Keratinocyte (primary cell): ENCODE measurements at regions not wholly inside any gene's neighbourhood (a gene's known extent, or its start where the extent isn't known, plus 50 kb on each side); places are given as distances from the start of the nearest gene placed in this dataset.

ENCODE experiments used
- DNase-seq: peaks from one replicate; pipeline ENCODE4 v3.0.0-alpha.2; 2011; ENCODE audit warnings: low read depth, missing footprints, low spot score
- FAIRE-seq: peaks from 2 replicates; lab custom pipeline; 2011; peaks lifted over from hg19 to GRCh38; lab: Jason Lieb, UNC
- H2AFZ ChIP-seq: 2 replicates; pipeline ENCODE4 v1.6.0; 2012; ENCODE audit warnings: low read length, control low read depth, inconsistent platforms; ENCODE audit not compliant: control insufficient read depth
- H3K27ac ChIP-seq: 2 replicates; pipeline ENCODE4 v1.5.1; 2011; ENCODE audit warnings: low read length; ENCODE audit not compliant: control insufficient read depth, insufficient read depth
- H3K27me3 ChIP-seq: 3 replicates; pipeline ENCODE4 v1.6.0; 2011; ENCODE audit warnings: low read length; ENCODE audit not compliant: control insufficient read depth, insufficient read depth; ENCODE audit errors: extremely low read depth
- H3K36me3 ChIP-seq, 2 experiments: 2 replicates in 1 of 2; 3 replicates in 1 of 2; pipeline ENCODE4 v1.5.1; 2011; ENCODE audit warnings: low read length in 2 of 2, mild to moderate bottlenecking in 1 of 2; ENCODE audit not compliant: control insufficient read depth in 2 of 2, insufficient read depth in 2 of 2; ENCODE audit errors: extremely low read depth in 1 of 2
- H3K4me1 ChIP-seq: 3 replicates; pipeline ENCODE4 v1.5.1; 2011; ENCODE audit warnings: low read length; ENCODE audit not compliant: control insufficient read depth, insufficient read depth; ENCODE audit errors: extremely low read depth
- H3K4me2 ChIP-seq: 3 replicates; pipeline ENCODE4 v1.6.0; 2011; ENCODE audit warnings: low read depth, low read length; ENCODE audit not compliant: control insufficient read depth, insufficient read depth; ENCODE audit errors: extremely low read depth
- H3K4me3 ChIP-seq, 3 experiments: fragments of 200-600 bp in 1 of 3; sonication (generic) in 1 of 3; 2 replicates in 2 of 3; 3 replicates in 1 of 3; pipeline ENCODE4 v1.5.1; 2011 to 2016; ENCODE audit warnings: low read length in 3 of 3, mild to moderate bottlenecking in 3 of 3, control low read depth in 2 of 3, inconsistent platforms in 1 of 3, low read depth in 1 of 3, mixed read lengths in 1 of 3, mixed run types in 1 of 3, moderate library complexity in 1 of 3; ENCODE audit not compliant: control insufficient read depth in 2 of 3, insufficient read depth in 2 of 3; ENCODE audit errors: extremely low read depth in 1 of 3
- H3K79me2 ChIP-seq: 2 replicates; pipeline ENCODE4 v1.6.0; 2012; ENCODE audit warnings: low read length; ENCODE audit not compliant: control insufficient read depth, insufficient read depth
- H3K9ac ChIP-seq: 3 replicates; pipeline ENCODE4 v1.6.0; 2011; ENCODE audit warnings: low read length; ENCODE audit not compliant: control insufficient read depth, insufficient read depth; ENCODE audit errors: extremely low read depth
- H3K9me1 ChIP-seq: 3 replicates; pipeline ENCODE4 v1.6.0; 2011; ENCODE audit warnings: low read length; ENCODE audit not compliant: control insufficient read depth, insufficient read depth; ENCODE audit errors: extremely low read depth
- H3K9me3 ChIP-seq: 2 replicates; pipeline ENCODE4 v1.5.1; 2012; ENCODE audit warnings: low read depth, low read length; ENCODE audit not compliant: control insufficient read depth
- H4K20me1 ChIP-seq: 3 replicates; pipeline ENCODE4 v1.6.0; 2011; ENCODE audit warnings: low read length; ENCODE audit not compliant: control insufficient read depth, insufficient read depth; ENCODE audit errors: extremely low read depth
- CTCF ChIP-seq, 3 experiments: IDR thresholded peaks in 1 of 3; conservative IDR thresholded peaks in 1 of 3; optimal IDR thresholded peaks in 1 of 3; 2 replicates in 2 of 3; 3 replicates in 1 of 3; pipeline versions ENCODE3 to v1.5.1; 2011; ENCODE audit warnings: low read length in 3 of 3, mild to moderate bottlenecking in 3 of 3, moderate library complexity in 2 of 3, control low read depth in 1 of 3, inconsistent platforms in 1 of 3; ENCODE audit not compliant: insufficient read depth in 2 of 3; ENCODE audit errors: extremely low read depth in 1 of 3
- EZH2 ChIP-seq: IDR thresholded peaks from one replicate; pipeline ENCODE4 v1.6.1; 2012; ENCODE audit warnings: inconsistent platforms, mild to moderate bottlenecking, low read length, moderate library complexity
- dilution Hi-C: fragments of 300-500 bp; cut with MboI; formaldehyde crosslinking; loops from one replicate; pipeline ENCODE4 v1.7.0; 2020; ENCODE audit warnings: low sequenced_read_pairs; ENCODE audit not compliant: extremely low pct_ligation_motif_present

- Histone ChIP-seq H3K27me3 (no peaks in the 10 kb centered on the region), H3K79me2 (no peaks in the 10 kb centered on the region), H3K9me1 (no peaks in the 10 kb centered on the region), H3K4me2 (peak overlapping the region; percentile 74), H3K36me3 (no peaks in the 10 kb centered on the region), H3K9ac (no peak overlapping the region), H4K20me1 (no peaks in the 10 kb centered on the region), H2AFZ (peak overlapping the region; percentile 65), H3K9me3 (no peaks in the 10 kb centered on the region), H3K27ac (no peak overlapping the region), H3K4me3 (no peak overlapping the region), H3K4me1 (peaks cover 4% of the 10 kb centered on the region)
- TF ChIP-seq CTCF (optimal IDR thresholded peaks at IDR 0.05 in 1 of 3, IDR thresholded peaks at IDR 0.05 in 1 of 3, conservative IDR thresholded peaks at IDR 0.05 in 1 of 3; ENCODE audit: extremely low read depth in 1 of 3, insufficient read depth in 2 of 3, low read length in 3 of 3) (no peak), EZH2 (no peak)
- FAIRE-seq: peak; percentile 23
- DNase-seq: no peak
- dilution Hi-C loops: no loop called here
These were observed 137.9 kb upstream of the BASP1 start for GRCh38 chr5:17079562-17079961.

GRCh38 chr5:17080361-17080760 is 137.1 kb upstream of the BASP1 start:
- Histone ChIP-seq H3K27ac (no peak overlapping the region), H4K20me1 (no peaks in the 10 kb centered on the region), H3K4me1 (peaks cover 4% of the 10 kb centered on the region), H3K9ac (no peak overlapping the region), H3K9me3 (no peaks in the 10 kb centered on the region), H3K4me2 (no peak overlapping the region), H3K36me3 (no peaks in the 10 kb centered on the region), H3K27me3 (no peaks in the 10 kb centered on the region), H3K4me3 (no peak overlapping the region), H3K9me1 (no peaks in the 10 kb centered on the region), H2AFZ (no peak overlapping the region), H3K79me2 (no peaks in the 10 kb centered on the region)
- FAIRE-seq: no peak
- DNase-seq: no peak
- TF ChIP-seq CTCF (optimal IDR thresholded peaks at IDR 0.05 in 1 of 3, IDR thresholded peaks at IDR 0.05 in 1 of 3, conservative IDR thresholded peaks at IDR 0.05 in 1 of 3; ENCODE audit: extremely low read depth in 1 of 3, insufficient read depth in 2 of 3, low read length in 3 of 3) (no peak), EZH2 (no peak)
- dilution Hi-C loops: no loop called here
